Fibroblast of lung (primary cell): ENCODE measurements at regions not wholly inside any gene's neighbourhood (a gene's known extent, or its start where the extent isn't known, plus 50 kb on each side); places are given as distances from the start of the nearest gene placed in this dataset.

Source experiments
- CTCF ChIP-seq, 2 donors: IDR thresholded peaks in 1 of 2; conservative IDR thresholded peaks in 1 of 2; 1 replicate in 1 of 2; 2 replicates in 1 of 2; pipeline ENCODE4 v1.5.1; 2011 to 2012; ENCODE audit warnings: low read length in 2 of 2, control low read depth in 1 of 2, inconsistent platforms in 1 of 2, low read depth in 1 of 2, mild to moderate bottlenecking in 1 of 2
- EZH2 ChIP-seq: IDR thresholded peaks from 2 replicates; pipeline ENCODE4 v1.5.1; 2012; ENCODE audit warnings: low read length, control low read depth, mild to moderate bottlenecking; ENCODE audit errors: missing control alignments

- TF ChIP-seq CTCF (conservative IDR thresholded peaks at IDR 0.05 in 1 of 2, IDR thresholded peaks at IDR 0.05 in 1 of 2; ENCODE audit: low read depth in 1 of 2, low read length in 2 of 2) = peak; percentile 81 to 82
- TF ChIP-seq EZH2 = no peak
These were observed 169.8 kb upstream of the RAI14 start for GRCh38 chr5:34486160-34486848.
